ENCODE measurements at regions not wholly inside any gene's neighbourhood (a gene's known extent, or its start where the extent isn't known, plus 50 kb on each side); places are given as distances from the start of the nearest gene placed in this dataset.
"Not testable (repeated sequence)": the region's sequence is repeated elsewhere in the genome, so short reads cannot be mapped to it uniquely, and the experiment has no call there.

DNA sequence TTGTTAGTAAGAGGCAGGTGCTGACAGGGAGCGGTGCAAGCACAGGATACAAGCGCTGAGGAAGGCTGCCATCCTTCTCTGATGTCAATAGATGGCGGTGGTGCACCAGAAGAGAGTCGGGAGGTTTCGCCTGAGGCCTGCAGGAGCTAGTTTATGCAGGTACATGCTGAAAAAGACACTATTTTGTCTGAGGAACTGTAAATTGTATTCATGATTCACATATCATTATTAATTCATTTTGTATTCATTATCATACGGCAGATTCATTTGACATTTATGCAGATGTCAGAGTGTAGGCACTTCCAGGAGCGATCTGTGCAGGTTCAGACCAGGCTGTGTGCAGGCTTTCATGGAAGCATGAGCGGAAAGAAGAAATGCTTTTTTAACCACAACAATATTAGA, 824.0 kb downstream of the STIM2 start:
- no peaks in the 10 kb centered on the region for H3K36me3 ChIP-seq (ENCODE audit: control insufficient read depth, insufficient read depth, low read length)

DNA sequence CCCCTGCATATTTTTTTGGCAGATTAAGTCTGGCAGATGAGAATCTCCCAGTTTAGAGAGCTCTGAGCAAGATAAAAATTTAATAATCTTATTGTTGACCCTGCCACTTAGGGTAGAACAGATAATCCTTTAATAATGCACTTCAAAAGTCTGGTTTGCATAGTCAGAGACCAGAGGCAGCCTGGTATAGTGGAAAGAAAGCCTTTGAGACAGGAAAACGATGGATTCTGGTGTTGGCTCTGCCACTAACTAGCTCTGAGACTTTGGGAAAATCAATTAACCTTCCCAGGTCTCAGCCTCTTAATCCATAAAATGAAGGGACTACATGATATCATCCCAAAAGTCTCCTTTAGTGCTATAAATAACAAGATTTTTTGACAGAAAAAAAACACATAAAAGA, 824.5 kb downstream of the STIM2 start:
- Histone ChIP-seq H3K4me3 (ENCODE audit: low read depth, low read length) (no peak overlapping the region), H3K4me1 (ENCODE audit: control insufficient read depth, insufficient read depth, low read length) (peaks cover 9% of the 10 kb centered on the region; the same call in 1 of the 2 replicates), H3K9ac (ENCODE audit: low read depth, low read length) (no peak overlapping the region), H3K36me3 (ENCODE audit: control insufficient read depth, insufficient read depth, low read length) (no peaks in the 10 kb centered on the region), H3K27ac (ENCODE audit: low read depth, low read length) (no peak overlapping the region), H3K9me3 (ENCODE audit: control insufficient read depth, insufficient read depth, low read length) (no peaks in the 10 kb centered on the region), H3K27me3 (ENCODE audit: control insufficient read depth, insufficient read depth, low read length) (no peaks in the 10 kb centered on the region)

More for the DNA sequence above, 824.0 kb downstream of the STIM2 start:
- H3K4me3 ChIP-seq (ENCODE audit: low read depth, low read length) = no peak overlapping the region
- H3K4me1 ChIP-seq (ENCODE audit: control insufficient read depth, insufficient read depth, low read length) = peaks cover 9% of the 10 kb centered on the region; the same call in 1 of the 2 replicates
- no peaks in the 10 kb centered on the region for H3K9me3 ChIP-seq (ENCODE audit: control insufficient read depth, insufficient read depth, low read length)
- H3K9ac ChIP-seq (ENCODE audit: low read depth, low read length) = no peak overlapping the region
- no peak overlapping the region for H3K27ac ChIP-seq (ENCODE audit: low read depth, low read length)
- no peaks in the 10 kb centered on the region for H3K27me3 ChIP-seq (ENCODE audit: control insufficient read depth, insufficient read depth, low read length)

DNA sequence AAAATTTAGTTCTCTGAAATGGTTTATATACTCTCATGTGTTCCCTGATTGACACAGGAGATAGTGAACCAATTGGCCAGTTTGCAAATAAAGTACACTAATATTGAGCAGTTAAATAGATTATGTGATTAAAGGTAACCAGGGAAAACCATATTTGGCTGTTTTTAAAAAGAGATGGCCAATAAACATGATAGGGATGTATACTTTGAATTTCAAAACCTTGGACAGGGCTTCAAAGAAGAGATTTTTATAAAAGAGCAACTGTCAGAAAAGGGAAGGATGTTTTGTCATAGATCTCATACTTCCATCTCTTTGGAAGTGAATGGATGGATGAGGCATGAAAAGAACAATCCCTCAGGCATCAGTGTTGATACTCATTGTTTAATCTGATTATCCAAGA, 825.3 kb downstream of the STIM2 start:
- Histone ChIP-seq H3K9ac (ENCODE audit: low read depth, low read length) (no peak overlapping the region), H3K4me1 (ENCODE audit: control insufficient read depth, insufficient read depth, low read length) (peaks cover 8% of the 10 kb centered on the region; the same call in 1 of the 2 replicates), H3K36me3 (ENCODE audit: control insufficient read depth, insufficient read depth, low read length) (no peaks in the 10 kb centered on the region), H3K9me3 (ENCODE audit: control insufficient read depth, insufficient read depth, low read length) (no peaks in the 10 kb centered on the region), H3K27me3 (ENCODE audit: control insufficient read depth, insufficient read depth, low read length) (no peaks in the 10 kb centered on the region), H3K4me3 (ENCODE audit: low read depth, low read length) (no peak overlapping the region), H3K27ac (ENCODE audit: low read depth, low read length) (no peak overlapping the region)

DNA sequence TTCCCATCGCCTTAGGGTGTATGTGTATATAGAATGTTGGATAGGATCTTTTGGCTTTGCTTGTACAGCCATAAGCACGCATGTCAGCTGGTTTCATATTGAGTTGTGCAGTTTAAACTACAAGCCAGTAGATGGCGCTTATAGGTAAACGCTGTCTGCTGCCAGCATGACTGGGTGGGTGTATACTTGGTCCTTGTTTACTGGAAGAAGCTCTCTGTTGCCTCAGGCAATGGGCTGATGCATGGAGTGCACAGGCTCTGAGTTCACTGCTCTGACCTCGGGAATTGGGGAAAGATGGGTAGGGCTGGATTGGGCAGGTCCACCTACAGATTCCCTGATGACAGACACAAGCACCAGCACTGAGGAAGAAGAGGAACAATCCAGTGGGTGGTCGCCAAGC, 831.5 kb downstream of the STIM2 start:
- H3K9me3 ChIP-seq (ENCODE audit: control insufficient read depth, insufficient read depth, low read length) = no peaks in the 10 kb centered on the region
- H3K27ac ChIP-seq (ENCODE audit: low read depth, low read length) = no peak overlapping the region
- no peaks in the 10 kb centered on the region for H3K27me3 ChIP-seq (ENCODE audit: control insufficient read depth, insufficient read depth, low read length)
- no peak overlapping the region for H3K9ac ChIP-seq (ENCODE audit: low read depth, low read length)
- no peak overlapping the region for H3K4me3 ChIP-seq (ENCODE audit: low read depth, low read length)
- H3K4me1 ChIP-seq (ENCODE audit: control insufficient read depth, insufficient read depth, low read length) = peaks cover 3% of the 10 kb centered on the region; the same call in 1 of the 2 replicates
- H3K36me3 ChIP-seq (ENCODE audit: control insufficient read depth, insufficient read depth, low read length) = no peaks in the 10 kb centered on the region

DNA sequence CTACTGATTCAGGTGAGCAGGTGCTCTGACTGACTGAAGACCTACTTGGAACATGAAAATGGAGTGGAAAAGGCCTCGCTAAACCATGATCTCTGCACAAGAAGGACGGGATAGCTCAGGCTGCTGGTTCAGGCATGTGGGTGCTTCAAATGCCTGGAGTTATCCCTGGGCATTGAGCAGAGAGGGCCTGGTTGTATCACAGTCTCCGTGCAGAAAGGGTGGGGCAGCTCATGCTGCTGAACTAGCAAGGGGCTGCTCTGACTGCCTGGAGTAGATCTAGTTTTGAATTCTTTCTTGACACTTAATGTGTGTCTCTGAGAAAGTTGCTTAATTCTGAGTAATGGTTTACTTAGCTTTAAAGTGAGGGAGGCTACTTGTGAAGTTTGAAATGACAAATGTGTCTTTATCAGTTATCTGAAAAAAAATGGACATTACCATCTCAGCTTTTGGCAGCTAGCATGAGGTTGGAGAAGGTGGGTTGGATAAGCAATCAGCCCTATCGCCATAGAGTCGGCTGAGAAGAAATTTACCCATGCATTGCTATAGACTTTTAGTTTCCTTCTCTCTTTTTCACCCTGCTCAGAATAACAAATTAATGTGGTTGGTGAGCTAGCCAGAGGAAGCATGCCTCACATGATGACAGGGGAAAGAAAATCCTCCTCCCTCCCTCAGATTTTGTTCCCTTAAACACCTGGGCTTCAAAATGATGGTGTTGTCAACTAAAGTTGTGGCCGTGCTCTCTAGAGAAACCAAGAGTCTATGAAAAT, 832.4 kb downstream of the STIM2 start:
- H3K4me1 ChIP-seq (ENCODE audit: control insufficient read depth, insufficient read depth, low read length) = peaks cover 8% of the 10 kb centered on the region; the same call in 1 of the 2 replicates
- no peaks in the 10 kb centered on the region for H3K9me3 ChIP-seq (ENCODE audit: control insufficient read depth, insufficient read depth, low read length)
- H3K36me3 ChIP-seq (ENCODE audit: control insufficient read depth, insufficient read depth, low read length) = no peaks in the 10 kb centered on the region
- H3K27me3 ChIP-seq (ENCODE audit: control insufficient read depth, insufficient read depth, low read length) = no peaks in the 10 kb centered on the region
- H3K27ac ChIP-seq (ENCODE audit: low read depth, low read length) = no peak overlapping the region
- H3K9ac ChIP-seq (ENCODE audit: low read depth, low read length) = no peak overlapping the region
- no peak overlapping the region for H3K4me3 ChIP-seq (ENCODE audit: low read depth, low read length)

DNA sequence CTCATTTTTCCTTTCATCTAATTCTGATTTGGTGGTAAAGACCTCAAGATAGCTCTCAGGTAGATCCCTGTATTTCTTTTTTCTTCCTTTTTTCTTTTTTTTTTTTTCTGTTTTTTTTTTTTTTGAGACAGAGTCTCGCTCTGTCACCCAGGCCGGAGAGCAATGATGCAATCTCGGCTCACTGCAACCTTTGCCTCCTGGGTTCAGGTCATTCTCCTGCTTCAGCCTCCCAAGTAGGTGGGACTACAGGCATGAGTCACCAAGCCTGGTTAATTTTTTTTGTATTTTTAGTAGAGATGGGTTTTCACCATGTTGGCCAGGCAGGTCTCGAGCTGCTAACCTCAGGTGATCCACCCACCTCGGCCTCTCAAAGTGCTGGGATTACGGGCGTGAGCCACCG, 835.6 kb downstream of the STIM2 start:
- not testable (repeated sequence) for H3K36me3 ChIP-seq (ENCODE audit: control insufficient read depth, insufficient read depth, low read length); H3K4me1 ChIP-seq (ENCODE audit: control insufficient read depth, insufficient read depth, low read length); H3K27me3 ChIP-seq (ENCODE audit: control insufficient read depth, insufficient read depth, low read length); H3K9me3 ChIP-seq (ENCODE audit: control insufficient read depth, insufficient read depth, low read length); H3K4me3 ChIP-seq (ENCODE audit: low read depth, low read length); H3K9ac ChIP-seq (ENCODE audit: low read depth, low read length); H3K27ac ChIP-seq (ENCODE audit: low read depth, low read length)

DNA sequence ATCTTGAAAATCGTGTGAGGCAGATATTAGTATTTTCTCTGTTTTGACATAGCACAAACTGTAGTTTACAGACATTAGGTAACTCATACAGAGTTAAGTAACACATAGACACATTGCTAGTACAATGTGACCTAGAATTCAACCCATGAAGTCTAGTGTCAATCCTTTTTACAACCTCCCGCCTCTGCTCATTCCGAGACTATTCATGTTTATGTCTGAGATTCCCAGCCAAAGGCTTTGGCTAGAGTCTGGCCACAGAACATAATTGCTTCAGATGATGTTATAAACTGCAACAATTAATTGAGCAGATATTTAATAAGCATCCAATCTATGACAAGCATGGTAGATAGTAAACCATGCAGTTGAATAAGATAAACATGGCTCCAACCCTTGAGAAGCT, 841.0 kb downstream of the STIM2 start:
- no peaks in the 10 kb centered on the region for H3K27me3 ChIP-seq (ENCODE audit: control insufficient read depth, insufficient read depth, low read length)
- peaks cover 30% of the 10 kb centered on the region for H3K4me1 ChIP-seq (ENCODE audit: control insufficient read depth, insufficient read depth, low read length)
- H3K9ac ChIP-seq (ENCODE audit: low read depth, low read length) = no peak overlapping the region
- no peak overlapping the region for H3K4me3 ChIP-seq (ENCODE audit: low read depth, low read length)
- H3K9me3 ChIP-seq (ENCODE audit: control insufficient read depth, insufficient read depth, low read length) = no peaks in the 10 kb centered on the region
- no peak overlapping the region for H3K27ac ChIP-seq (ENCODE audit: low read depth, low read length)
- H3K36me3 ChIP-seq (ENCODE audit: control insufficient read depth, insufficient read depth, low read length) = no peaks in the 10 kb centered on the region

DNA sequence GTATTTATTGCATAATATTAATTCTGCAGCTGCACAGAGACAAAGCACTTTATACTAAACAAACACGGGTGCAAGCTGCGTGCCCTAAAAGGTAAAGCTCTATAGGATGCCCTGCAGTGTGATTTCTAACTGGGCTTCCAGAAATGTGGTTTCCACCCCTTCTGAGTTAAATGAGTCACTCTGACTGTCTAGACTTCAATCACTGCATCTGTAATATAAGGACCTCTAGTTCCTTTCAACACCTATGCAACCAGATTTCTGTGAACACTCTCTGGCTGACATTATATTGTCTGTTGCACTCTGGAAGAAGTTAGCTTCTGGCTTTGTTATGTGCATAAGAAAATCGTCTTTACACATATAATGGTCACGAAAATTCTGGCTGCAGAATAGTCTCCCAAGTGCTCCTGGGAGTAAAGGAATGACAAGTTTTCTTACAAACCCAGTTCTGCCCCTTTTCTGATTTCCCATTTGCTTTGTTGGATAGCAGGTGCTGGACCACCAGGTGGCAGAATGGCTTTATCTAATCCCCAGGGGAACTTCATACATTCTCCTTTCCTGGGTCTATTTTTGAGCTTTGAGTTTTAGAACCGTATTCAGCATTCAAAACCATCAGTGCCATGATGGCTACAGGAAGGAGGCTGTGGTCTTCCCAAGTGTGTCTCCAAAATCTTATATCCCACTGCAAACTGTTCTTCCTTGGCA, 842.2 kb downstream of the STIM2 start:
- Histone ChIP-seq H3K4me3 (ENCODE audit: low read depth, low read length) (no peak overlapping the region), H3K36me3 (ENCODE audit: control insufficient read depth, insufficient read depth, low read length) (no peaks in the 10 kb centered on the region), H3K9me3 (ENCODE audit: control insufficient read depth, insufficient read depth, low read length) (no peaks in the 10 kb centered on the region), H3K27ac (ENCODE audit: low read depth, low read length) (no peak overlapping the region), H3K4me1 (ENCODE audit: control insufficient read depth, insufficient read depth, low read length) (peaks cover 22% of the 10 kb centered on the region), H3K27me3 (ENCODE audit: control insufficient read depth, insufficient read depth, low read length) (no peaks in the 10 kb centered on the region), H3K9ac (ENCODE audit: low read depth, low read length) (no peak overlapping the region)

DNA sequence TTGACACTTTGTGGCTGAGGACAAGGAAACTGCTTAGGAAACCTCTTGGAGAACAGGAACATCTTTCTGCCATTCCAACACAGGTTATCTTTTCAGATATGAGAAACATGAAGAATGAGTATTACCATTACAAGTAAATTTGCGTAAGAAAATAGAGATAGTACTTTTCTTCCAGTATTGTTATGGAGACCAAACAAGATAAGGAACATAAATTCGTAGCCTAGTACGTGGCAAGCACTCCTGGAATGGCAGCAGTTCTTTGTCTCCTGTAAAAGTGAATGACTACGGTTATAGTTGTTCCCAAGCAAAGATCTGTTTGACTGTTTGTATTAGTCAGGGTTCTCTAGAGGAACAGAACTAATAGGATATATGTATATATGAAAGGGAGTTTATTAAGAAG, 843.1 kb downstream of the STIM2 start:
- H3K9me3 ChIP-seq (ENCODE audit: control insufficient read depth, insufficient read depth, low read length) = no peaks in the 10 kb centered on the region
- H3K9ac ChIP-seq (ENCODE audit: low read depth, low read length) = no peak overlapping the region

DNA sequence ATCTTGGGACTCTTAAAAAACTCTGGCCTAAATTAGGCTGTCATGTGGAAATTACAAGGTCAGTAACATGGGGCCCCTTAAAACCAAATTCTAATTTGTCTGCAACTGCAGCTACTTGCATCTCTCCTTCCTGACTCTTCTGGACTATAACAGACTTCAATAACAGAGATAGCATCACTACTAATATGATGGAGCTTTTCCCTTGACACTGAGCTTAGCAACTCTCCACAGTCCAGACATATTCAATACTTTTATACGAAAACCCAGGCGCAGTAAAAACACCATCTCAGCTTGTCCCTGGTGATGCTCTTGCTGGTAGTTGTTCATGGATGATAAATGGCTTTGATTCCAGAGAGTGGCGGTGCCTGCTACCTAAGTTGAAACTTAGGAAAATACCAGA, 850.4 kb downstream of the STIM2 start:
- Histone ChIP-seq H3K9ac (ENCODE audit: low read depth, low read length) (no peak overlapping the region), H3K27ac (ENCODE audit: low read depth, low read length) (no peak overlapping the region), H3K4me3 (ENCODE audit: low read depth, low read length) (no peak overlapping the region), H3K9me3 (ENCODE audit: control insufficient read depth, insufficient read depth, low read length) (no peaks in the 10 kb centered on the region), H3K4me1 (ENCODE audit: control insufficient read depth, insufficient read depth, low read length) (no peaks in the 10 kb centered on the region), H3K36me3 (ENCODE audit: control insufficient read depth, insufficient read depth, low read length) (no peaks in the 10 kb centered on the region), H3K27me3 (ENCODE audit: control insufficient read depth, insufficient read depth, low read length) (no peaks in the 10 kb centered on the region)

More for the DNA sequence above, 843.1 kb downstream of the STIM2 start:
- H3K36me3 ChIP-seq (ENCODE audit: control insufficient read depth, insufficient read depth, low read length) = no peaks in the 10 kb centered on the region
- no peak overlapping the region for H3K4me3 ChIP-seq (ENCODE audit: low read depth, low read length)
- H3K27me3 ChIP-seq (ENCODE audit: control insufficient read depth, insufficient read depth, low read length) = no peaks in the 10 kb centered on the region
- peaks cover 22% of the 10 kb centered on the region for H3K4me1 ChIP-seq (ENCODE audit: control insufficient read depth, insufficient read depth, low read length)
- no peak overlapping the region for H3K27ac ChIP-seq (ENCODE audit: low read depth, low read length)

DNA sequence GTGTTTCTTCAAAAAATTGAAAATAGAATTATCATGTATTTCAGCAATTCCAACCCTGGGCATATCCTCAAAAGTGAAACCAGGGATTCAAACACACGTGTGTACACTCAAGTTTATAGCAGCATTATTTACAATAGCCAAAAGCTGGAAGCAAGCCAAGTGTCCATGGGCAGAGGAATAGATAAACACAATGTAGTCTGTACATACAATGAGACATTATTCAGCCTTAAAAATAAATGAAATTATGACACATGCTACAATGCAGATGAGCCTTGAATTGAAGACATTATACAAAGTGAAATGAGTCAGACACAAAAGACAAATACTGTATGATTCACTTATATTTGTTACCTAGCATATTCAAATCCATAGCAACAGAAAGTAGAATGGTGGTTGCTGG, 853.4 kb downstream of the STIM2 start:
- Histone ChIP-seq H3K4me1 (ENCODE audit: control insufficient read depth, insufficient read depth, low read length) (no peaks in the 10 kb centered on the region), H3K4me3 (ENCODE audit: low read depth, low read length) (no peak overlapping the region), H3K9me3 (ENCODE audit: control insufficient read depth, insufficient read depth, low read length) (no peaks in the 10 kb centered on the region), H3K9ac (ENCODE audit: low read depth, low read length) (no peak overlapping the region), H3K27me3 (ENCODE audit: control insufficient read depth, insufficient read depth, low read length) (no peaks in the 10 kb centered on the region), H3K36me3 (ENCODE audit: control insufficient read depth, insufficient read depth, low read length) (no peaks in the 10 kb centered on the region), H3K27ac (ENCODE audit: low read depth, low read length) (no peak overlapping the region)

Data from HUES48 (cell line).